NCI-H524 treated with DMSO at 0.1 percent for 48 hours (cell line): ENCODE measurements at regions not wholly inside any gene's neighbourhood (a gene's known extent, or its start where the extent isn't known, plus 50 kb on each side); places are given as distances from the start of the nearest gene placed in this dataset.
"Not testable (repeated sequence)": the region's sequence is repeated elsewhere in the genome, so short reads cannot be mapped to it uniquely, and the experiment has no call there.

Experiments used
- DNase-seq: peaks from one replicate; lab custom pipeline; 2025; lab: John Stamatoyannopoulos, UW

DNA sequence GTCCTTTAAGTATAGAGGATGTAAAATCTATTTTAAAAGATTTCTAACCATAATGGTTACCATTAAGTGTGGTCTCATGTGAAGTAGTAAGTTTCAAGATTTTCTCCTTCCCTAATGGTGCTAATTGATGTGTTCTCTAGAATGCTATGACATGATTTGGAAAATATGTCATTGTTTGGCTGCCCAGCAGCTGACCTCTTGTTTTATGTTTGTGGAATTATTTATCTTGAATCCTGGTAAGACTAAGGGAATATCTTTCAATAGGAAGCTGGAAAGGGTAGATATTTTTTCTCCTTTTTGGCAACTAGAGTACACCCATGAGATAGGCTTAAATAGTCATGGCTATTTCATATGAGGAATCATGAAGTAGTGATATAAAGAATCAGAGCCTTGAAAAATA is 139.8 kb upstream of the CHODL start:
- DNase-seq, result no peak

DNA sequence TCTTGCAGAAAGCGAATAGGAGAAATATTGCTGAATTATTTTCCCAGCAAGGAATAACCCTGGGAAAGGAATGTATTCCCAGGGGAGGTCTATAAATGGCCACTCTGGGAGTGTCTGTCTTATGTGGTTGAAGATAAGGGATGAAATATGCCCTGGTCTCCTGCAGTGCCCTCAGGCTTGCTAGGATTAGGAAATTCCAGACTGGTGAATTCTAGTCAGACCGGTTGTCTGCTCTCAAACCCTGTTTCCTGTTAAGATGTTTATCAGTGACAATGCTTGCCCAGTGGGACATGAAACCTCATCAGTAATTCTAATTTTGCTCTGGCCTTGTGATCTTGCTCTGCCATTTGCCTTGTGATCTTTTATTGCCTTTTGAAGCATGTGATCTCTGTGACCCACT is 148.2 kb upstream of the CHODL start:
- DNase-seq, result not testable (repeated sequence)

DNA sequence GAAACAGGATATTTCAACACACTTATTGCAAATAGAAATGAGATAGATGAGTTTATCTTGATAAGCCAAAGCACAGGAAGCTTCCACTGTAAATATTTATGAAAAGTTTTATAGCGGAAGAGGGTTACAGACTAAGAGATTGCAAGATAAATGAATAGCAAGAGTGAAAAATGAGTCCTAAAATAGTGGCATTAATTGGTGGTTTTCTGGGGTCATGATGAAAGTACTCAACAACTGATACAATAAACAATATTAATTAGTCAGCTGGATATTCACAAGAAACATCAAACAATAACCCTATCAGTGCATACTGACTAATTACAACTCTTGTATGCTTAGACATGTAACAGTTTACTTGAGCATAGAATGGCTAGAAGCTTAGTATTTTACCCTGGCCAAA is 154.8 kb upstream of the CHODL start:
- DNase-seq, result no peak

DNA sequence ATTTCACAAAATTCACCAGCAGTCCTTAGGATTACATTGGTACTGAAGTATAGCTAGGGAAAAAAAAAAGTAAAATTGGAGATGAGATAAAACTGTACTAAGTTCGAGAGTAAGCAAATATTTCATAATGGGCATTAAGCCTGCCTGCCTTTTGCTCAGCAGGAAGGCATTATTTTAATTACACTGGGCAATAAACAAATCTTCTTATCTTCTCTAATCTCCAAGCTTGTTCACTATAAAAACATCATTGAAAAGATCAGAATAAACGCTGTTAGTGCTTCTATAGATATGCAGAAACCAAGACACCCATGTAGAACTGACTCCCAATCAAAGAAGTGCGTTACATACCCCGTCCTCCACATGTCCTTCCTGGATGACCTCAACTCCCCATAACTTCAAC is 174.2 kb upstream of the CHODL start:
- DNase-seq, result no peak

DNA sequence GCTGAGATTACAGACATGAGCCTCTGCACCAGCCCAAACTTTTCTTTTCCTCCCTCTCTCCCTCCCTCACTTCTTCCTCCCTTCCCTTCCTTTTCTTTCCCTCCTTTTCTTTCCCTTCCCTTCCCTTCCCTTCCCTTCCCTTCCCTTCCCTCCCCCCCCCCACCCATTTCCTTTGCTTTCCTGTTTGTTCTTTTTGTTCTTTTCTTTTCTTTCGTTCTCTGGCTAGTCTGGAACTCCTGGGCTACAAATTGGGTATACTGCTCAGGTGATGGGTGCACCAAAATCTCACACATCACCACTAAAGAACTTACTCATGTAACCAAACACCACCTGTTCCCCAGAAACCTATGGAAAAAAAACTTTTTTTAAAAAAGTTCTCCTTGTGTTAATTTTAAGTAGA is 174.8 kb upstream of the CHODL start:
- no peak for DNase-seq

DNA sequence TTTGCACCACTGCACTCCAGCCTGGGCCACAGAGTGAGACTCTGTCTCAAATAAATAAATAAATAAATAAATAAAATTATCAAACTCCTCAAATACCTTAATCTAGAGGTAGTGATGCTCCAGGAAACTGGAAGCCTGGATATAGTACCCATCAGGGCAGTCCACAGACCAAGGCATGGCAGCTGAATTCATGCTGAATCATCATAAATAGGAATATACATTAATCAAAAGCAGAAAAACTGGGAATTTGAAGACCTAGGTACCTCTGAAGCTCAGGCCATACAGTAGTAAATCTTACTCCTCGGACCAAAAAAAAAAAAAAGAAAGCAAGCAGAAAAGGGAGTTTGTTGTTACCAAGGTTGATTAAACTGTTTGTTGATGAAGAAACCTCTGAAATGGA is 184.2 kb upstream of the CHODL start:
- DNase-seq, result no peak

DNA sequence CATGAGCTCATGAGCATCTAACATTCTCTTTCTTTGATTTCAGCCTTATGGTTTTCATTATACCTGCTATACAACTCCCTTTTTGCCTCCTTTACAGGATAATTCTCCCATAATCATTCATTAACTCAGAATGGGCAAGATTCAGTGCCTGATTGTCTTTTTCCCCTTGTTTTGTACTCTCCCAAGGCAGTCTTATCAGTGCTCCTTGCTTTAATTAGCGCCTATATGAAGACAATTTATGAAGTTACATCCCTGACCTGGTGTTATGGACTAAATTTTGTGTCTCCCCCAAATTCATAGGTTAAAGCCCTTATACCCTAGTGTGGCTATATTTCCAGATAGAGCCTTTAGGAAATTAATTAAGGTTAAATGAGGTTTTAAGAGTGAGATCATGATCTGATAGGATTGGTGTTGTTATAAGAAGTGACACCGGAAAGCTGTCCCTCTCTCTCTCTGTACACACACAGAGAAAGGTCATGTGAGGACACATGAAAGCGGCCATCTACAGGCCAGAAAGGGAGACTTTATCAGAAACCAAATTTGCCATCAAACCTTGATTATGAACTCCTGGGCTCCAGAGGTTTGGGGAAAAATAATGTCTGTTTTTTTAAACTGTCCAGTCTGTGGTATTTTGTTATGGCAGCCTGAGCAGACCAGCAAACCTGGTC is 185.8 kb upstream of the CHODL start:
- no peak for DNase-seq

DNA sequence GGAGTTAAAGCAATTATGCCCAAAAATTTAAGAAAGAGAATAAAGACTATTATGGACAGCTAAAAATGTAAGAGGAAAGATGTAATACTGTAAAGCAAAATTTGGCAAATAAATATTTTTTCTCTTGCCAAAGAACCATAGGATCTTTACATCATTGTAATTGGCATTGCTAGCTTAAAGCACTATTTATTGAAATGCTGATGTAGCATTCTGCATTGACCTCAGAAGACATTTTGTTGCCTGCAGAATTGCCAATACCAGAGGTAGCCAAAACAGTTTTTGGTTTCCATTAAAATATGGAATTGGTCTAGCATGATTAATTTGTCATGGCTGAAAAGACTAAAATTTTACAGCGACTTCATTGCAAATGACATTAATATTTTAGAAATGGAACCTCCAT is 191.5 kb upstream of the CHODL start:
- DNase-seq, result no peak

DNA sequence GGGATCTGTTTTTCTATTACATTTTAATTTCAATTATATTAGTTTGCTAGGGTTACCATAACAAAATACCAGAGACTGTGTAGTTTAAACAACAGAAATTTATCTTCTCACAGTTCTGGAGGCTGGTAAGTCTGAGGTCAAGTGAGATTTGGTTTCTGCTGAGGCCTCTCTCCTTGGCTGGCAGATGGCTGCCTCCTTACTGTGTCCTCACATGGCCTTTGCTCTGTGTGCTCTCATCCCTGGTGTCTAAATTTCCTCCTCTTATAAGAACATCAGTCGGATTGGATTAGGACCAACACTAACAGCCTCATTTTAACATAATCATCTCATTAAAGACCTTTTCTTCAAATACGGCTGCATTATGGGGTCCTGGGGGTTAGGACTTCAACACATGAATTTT is 195.2 kb upstream of the CHODL start:
- peak; percentile 98 for DNase-seq

DNA sequence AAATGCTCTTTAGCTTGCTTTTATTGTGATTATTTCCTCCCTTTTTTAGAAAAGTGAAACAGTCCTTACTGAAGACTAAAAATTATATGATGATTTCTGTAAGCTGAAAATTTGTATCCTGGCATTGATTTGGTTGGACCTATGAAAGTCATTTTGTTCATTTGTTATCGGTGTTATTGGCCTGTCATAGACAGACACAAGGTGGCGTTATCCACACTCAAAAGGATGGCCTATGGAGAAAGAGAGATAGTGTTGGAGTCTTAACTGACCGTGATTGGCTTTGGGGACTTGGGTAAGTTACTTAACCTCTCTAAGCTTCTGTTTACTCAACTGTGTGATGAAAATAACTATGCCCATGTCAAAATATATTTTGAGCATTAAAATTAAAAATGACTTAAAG is 203.6 kb upstream of the CHODL start:
- peak; percentile 80 for DNase-seq

DNA sequence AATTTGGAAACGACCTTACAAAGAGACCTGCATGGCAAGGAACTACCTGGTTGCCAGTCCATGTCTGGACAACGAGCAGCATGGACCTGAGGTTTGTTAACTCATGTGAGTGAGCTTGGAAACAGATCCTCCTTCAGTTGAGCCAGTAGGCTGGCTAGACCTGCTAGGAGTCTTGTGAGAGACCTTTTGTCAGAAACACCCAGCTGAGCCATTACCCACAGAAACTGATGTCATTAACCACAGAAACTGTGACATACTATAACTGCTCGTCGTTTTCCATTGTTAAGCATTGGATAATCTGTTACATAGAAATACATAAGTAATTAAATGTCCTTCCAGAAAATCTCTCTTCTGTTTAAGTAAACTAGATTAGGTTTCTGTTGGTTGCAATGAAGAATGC is 211.1 kb upstream of the C21orf91 start:
- no peak for DNase-seq

DNA sequence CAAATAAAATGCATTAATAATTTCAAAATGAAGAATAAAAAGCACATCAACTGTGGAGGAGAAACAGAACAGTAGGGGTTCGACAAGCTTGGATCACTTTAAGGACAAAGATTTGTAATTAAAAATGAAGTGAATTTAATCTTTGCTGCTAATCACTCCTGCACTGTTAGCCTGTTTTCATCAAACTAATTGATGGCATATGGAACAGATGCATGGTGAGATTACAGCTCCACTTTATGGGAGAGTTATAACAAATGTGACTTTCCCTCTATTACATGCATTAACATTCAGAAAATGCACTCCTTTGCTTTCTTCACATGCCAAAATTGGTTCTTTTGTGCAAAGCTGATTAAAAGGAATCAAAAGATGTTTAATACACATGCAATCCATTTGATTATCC is 207.2 kb upstream of the C21orf91 start:
- peak; percentile 48 for DNase-seq

DNA sequence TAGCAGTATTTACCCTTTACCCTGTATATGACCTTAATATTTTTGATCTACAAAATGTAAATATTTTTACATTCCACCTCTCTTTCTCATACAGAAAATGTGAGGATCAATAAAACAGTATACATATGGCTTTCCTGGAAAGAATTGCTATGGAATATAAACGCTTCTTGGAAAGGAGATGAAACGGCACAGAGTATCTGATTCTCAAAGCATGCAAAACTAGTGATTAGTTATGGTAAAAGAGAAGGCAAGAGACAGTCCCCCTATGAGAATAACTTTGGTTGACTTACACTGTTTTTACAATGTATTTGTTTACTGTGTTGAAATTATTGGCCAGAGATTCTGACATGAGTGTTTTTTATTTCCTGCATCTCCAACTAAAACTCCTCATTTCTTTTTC is 204.6 kb upstream of the C21orf91 start:
- no peak for DNase-seq

DNA sequence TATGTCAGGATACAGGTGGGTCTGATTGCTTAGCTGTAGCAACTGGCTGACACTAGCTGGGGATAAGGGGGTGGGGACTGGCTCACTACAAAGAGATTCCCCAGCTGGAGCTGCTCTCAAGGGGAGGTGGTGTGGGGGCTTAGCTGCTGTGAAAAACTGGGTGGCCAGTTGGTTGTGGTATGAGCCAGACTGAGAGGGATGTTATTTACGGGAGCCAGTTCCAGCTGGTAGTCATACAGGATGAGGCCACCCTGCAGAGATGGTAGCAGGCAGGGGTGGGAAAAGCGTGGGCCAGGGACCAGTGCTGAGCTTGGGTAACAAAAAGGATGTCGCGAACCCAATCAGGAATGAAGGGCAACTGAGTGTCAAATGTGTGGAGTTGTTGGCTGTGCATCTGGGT is 204.0 kb upstream of the C21orf91 start:
- DNase-seq, result peak; percentile 90

DNA sequence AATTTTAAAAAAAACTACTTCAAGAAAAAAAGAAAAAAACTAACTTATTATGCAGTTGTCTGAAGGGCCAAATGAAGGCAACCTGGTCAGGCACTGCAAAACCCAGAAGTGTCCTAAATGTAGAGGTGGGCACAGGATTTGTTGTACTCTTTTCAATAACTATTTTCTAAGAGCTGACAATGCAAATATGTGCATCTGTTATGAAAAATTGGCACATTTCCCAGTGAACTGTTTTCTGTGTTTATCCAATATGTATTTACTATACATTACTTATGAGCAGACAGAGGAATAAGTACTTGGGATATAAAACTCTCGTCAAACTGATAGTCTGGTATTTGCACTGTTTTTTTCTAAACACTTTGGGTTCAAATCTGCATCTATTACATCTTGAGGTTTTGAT is 188.0 kb upstream of the C21orf91 start:
- DNase-seq, result no peak

DNA sequence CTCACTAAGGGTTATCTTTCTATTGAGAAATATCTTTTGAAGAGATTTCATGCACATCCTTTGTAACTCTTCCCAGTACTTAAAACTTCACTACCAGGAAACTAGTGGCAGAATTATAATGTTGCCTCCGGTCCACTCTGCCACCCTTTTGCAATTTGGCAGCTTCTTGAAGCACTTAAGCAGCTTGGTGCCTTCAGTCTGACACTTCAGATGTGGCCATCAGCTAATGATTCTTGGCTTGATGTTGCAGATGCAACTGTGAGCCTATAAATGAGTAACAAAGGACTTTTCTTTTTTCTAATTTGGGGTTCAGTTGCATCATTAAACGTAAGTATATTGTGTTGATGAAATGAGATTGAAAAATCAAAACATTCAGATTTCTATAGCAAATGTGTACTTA is 187.5 kb upstream of the C21orf91 start:
- DNase-seq, result no peak

DNA sequence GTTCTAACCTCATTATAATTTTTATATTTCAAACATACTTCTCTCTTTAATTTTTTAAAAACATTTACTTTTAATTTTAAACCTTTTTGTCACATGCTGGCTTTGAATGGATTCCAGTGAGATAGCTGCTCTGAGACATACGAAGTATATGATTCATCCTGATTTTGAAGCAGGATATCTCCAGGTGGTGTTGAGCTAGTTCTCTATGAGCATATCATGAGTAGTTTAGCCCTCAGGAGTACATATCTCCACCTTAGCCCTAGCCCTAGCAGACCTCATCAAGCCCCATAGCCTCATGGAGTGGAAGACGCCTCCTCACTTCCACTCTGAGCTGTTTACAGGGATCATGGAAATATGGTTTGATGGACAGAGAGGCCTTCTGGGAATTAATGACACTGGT is 183.2 kb upstream of the C21orf91 start:
- no peak for DNase-seq

DNA sequence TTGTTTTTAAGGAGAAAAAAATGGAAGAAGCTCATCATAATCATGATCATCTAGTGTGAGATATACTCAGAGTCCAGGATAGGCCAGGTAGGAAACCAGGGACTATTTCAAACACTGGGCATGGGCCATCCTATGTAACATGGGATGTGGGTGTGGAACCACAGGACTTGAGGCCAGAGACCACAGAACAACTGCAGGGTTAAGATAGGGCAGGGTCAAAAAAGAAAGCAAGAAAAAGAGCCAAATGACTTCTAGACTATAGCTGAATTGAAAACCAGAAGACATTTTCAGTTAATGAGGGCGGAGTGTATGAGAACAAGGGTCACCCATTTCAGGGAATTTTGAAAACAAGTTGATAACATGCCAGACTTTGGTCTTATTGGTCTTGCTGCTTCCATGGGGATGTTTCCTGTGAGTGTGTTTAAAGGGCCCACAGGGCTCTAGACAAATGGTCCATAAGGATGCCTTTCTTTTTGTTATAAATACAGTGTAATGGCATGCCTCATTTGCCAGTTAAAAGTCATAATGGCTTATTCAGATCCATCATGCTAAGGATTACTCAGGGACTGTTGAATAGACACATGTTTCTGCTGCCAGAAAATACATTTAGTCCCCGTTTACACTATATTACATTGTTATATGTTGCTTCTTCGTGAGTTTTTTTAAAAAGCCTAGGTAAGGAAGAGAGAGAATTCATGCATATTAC is 182.0 kb upstream of the C21orf91 start:
- DNase-seq, result no peak

DNA sequence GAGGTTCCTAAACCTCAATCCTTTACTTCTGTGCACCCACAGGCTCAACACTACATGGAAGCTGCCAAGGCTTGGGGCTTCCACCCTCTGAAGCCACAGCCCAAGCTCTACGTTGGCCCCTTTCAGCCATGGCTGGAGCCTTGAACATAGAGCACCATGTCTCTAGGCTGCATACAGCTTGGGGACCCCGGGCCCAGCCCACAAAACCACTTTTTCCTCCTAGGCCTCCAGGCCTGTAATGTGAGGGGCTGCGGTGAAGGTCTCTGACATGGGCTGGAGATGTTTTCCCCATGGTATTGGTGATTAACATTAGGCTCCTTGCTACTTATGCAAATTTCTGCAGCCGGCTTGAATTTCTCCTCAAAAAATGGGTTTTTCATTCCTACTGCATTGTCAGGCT is 179.4 kb upstream of the C21orf91 start:
- not testable (repeated sequence) for DNase-seq

DNA sequence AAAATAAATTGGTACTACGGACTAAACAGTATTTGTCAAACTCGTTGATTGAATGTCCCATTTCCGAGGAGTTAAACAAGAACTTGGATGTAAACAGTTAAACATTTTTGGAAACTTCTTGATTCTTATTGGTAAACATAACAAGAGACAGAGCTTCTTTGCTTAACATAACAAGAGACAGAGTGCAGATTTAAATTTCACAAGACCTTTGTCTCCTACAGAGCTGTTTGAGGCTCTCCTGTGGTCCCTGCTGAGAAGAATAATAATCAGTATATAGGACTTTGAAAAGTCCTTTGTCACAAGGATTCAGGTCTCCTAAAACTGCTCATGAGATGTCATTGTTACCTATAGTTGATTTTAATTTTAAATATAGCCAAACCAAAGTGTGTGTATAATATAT is 170.6 kb upstream of the C21orf91 start:
- no peak for DNase-seq

DNA sequence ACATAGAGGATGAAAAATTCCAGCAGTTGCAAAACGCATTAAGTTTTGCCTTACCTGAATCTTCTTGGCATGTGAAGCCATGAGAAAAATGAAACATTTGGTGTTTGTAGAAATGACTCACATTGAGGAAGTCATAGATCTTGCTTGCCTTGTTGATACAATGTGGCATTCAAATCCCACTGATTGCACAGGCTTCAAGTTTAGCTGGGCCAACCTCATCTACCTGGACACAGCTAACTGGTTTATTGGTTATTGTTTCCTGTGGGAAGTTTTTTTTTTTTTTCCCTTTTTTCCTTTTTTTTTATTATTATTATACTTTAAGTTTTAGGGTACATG is 168.9 kb upstream of the C21orf91 start:
- no peak for DNase-seq

DNA sequence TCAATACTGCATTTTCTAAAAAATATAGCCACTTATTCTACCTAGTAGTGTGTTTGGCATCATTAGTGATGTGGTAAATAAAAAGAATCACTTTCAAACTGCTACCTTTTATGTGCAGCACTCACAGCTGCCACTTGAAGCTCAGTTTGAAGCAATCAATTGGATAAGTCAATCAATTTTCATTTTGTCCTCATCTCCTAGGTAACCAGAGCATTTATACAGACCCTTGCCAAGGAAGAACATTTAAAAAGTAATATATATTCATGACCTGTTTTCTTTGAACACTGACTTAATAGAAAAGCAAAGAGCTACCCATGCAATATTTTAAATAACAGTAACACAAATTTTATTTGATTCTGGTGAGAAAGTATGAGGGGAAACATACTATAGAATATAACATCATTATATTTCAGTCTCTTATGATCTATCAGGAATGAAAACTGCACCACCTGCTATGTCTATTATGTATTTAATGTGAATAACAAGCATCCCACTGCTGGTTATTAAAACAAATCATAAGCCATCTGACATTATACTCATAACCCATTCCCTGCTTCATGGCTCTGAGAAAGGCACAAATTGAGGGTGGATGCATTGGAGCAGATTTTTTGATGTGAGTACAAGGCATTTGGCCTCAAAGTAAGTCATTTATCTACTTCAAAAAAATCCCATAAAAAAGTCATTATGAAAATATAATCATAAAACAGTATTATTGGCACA is 168.4 kb upstream of the C21orf91 start:
- no peak for DNase-seq

DNA sequence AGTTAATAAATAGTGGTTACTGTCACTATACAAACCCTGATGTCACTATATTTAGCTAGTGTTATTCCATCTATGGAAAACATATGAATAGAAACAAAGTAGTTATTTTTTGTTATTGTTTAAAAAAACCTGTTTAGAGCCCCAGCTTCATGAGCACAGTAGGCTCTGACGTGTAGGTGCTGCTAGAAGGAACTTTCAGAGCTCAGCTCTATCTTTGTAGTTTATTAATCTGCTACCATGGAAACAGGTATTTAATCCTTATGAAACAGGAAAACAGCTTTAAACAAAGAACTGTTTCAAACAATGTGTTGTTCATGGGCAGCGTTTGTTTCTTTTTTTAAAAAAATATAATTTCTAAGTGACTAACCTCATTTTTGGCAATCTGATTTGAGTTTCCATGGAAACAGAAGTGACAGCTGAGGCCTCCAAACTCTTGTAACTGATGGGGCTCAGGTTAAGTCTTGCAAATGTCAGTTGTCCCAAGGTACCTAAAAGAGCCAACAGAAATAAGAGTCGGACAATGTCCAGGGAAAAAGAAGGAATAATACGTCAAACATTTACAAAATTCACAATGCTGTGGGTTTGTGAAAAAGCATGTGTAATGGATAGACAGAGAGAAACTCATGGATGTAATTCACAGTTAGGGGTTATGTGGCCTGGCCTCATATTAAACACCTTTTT is 162.0 kb upstream of the C21orf91 start:
- no peak for DNase-seq
